GM13977 (cell line): ENCODE measurements at regions not wholly inside any gene's neighbourhood (a gene's known extent, or its start where the extent isn't known, plus 50 kb on each side); places are given as distances from the start of the nearest gene placed in this dataset.

ENCODE experiments used
- DNase-seq: peaks from one replicate; pipeline ENCODE4 v3.0.0; 2012; ENCODE audit warnings: low spot score
- in situ Hi-C: fragments of 300-500 bp; cut with MboI; formaldehyde crosslinking; loops from one replicate; pipeline ENCODE4 v1.12.0; 2022; ENCODE audit warnings: low sequenced_read_pairs, low pct_unique_long_range_greater_than_20kb, mixed read lengths, inconsistent platforms; ENCODE audit not compliant: unreplicated experiment
- TF ChIP-seq, protein P1 (sequence below): IDR thresholded peaks from 2 replicates; pipeline ENCODE4 v1.5.1; 2012; ENCODE audit warnings: mild to moderate bottlenecking, control low read depth; ENCODE audit not compliant: insufficient read depth; ENCODE audit errors: extremely low read depth, missing control alignments

DNA sequence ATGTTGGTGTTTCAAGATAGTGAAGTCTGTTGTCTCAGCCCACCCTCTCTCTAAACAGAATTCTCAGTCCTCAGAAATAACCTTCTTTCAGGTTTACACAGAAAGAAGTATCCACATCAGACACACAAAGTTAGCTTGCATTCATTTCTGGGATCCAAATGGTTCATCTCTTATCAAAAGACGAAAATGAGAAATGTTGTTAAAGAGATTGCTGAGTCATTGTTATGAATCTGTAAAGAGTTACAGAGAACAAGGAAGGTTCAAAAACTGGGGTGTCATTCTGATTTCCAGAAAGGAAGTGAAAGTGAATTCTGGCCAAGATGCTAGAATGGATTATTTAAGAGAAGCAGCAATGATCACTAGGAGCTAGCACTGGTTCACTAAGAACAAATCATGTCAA lies 90.5 kb upstream of the ATXN1 start:
- TF ChIP-seq, protein P1, sequence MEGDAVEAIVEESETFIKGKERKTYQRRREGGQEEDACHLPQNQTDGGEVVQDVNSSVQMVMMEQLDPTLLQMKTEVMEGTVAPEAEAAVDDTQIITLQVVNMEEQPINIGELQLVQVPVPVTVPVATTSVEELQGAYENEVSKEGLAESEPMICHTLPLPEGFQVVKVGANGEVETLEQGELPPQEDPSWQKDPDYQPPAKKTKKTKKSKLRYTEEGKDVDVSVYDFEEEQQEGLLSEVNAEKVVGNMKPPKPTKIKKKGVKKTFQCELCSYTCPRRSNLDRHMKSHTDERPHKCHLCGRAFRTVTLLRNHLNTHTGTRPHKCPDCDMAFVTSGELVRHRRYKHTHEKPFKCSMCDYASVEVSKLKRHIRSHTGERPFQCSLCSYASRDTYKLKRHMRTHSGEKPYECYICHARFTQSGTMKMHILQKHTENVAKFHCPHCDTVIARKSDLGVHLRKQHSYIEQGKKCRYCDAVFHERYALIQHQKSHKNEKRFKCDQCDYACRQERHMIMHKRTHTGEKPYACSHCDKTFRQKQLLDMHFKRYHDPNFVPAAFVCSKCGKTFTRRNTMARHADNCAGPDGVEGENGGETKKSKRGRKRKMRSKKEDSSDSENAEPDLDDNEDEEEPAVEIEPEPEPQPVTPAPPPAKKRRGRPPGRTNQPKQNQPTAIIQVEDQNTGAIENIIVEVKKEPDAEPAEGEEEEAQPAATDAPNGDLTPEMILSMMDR, result no peak
- in situ Hi-C loops, result no loop called here
- DNase-seq, result no peak

DNA sequence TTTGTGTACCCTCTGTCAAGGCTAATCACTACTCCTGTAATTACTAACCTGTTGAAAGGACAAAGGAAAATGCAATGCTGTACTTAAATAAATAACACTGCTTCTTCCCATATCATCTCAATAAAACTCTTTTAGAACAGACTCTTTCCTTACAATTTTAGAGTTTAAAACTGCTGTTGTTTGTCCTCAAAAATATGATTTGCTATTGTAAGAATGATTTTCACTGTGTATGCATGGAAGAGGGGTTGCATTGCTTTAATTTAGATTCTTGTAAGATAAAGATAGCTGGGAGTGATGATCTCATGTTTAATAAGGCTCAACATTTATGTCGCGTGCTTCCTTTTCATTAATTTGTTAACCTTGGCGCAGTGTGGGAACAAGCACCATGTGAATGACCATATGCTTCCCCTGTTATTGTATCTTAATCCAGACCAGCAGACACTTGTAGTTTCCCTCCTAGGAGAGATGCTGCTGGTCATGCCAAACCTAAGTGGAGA lies 89.8 kb upstream of the ATXN1 start:
- in situ Hi-C loops, result no loop called here
- TF ChIP-seq, protein P1, result no peak
- no peak for DNase-seq

DNA sequence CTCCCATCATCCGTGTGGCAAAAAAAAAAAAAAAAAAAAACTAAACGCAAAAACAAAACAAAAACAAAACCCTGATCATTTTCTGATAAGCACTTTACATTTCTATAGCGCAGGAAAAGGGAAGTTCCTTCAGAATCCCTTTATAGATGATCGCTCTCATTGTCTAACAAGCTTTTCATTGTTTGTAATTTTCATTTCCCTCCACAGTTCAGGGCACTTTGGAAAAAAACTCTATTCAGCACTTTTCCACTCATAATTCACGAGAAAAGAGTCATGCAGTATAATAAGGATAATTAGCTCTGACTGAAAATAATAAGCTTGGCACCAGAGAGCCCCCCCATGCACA lies 89.4 kb upstream of the ATXN1 start:
- TF ChIP-seq, protein P1, result no peak
- no peak for DNase-seq
- in situ Hi-C loops, result no loop called here

DNA sequence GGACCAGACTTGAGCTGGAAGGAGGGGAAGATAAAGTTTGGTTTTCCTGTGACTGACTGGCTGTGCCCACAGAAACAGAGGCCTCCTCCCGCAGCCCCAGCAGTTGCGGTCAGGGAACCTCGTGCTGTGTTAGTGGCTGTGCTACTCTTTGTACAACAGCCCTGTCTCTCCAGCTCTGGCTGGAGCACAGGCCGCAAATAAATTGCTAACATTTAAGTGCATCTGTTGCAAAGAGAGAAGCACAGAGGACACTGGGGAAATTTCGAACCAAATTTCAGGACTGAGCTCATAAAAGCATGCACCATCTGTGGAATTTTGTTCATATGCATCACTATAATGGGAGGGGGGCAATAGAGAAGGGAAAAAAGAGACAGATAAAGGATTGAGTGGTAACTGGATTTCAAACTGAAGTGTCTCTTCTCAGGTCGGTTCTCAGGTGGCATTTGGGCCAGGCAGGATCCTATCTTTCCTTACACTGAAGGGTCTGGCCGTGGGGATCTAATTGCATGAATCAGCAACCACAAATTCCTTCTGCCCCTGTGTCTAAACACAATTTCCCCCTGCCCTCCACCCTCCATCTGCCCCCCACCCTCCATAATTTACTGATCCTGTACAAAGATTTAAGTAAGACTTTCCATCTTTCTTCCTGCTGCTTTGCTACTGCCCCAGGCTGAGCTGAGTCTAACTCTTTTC lies 88.9 kb upstream of the ATXN1 start:
- TF ChIP-seq, protein P1, result no peak
- DNase-seq, result no peak
- in situ Hi-C loops, result no loop called here

DNA sequence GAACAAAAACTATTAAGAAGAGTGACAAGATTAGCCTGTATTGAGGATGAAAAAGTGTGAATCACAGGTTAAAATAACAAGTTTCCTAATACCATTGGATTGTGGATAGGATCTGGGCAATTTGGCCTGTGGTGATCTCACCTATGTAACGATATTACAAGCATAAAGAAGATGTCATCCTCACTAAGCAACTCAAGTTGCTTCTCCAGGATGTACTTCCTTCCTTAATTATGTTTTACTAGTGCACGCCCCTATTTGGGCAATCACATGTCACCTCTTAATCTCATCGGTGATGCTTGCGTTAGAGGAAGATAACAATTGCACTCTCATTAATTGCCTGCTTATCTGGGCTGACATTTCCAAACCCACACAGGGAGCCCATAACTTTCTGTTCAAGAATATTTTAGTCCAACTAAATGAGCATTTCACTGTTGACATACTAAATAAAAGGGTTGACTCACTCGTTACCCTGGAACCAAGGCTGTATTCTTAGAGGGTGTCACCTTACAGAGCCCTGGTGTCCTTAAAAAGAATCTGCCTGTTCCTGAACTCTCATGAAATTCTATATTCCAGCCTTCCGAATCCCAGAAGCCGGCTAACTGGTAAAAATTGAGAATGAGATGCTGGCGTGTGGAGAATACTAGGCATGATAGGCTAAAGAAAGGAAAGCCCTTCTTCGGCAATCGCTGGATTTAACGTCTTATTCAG lies 88.2 kb upstream of the ATXN1 start:
- TF ChIP-seq, protein P1, result no peak
- no peak for DNase-seq
- in situ Hi-C loops, result no loop called here

DNA sequence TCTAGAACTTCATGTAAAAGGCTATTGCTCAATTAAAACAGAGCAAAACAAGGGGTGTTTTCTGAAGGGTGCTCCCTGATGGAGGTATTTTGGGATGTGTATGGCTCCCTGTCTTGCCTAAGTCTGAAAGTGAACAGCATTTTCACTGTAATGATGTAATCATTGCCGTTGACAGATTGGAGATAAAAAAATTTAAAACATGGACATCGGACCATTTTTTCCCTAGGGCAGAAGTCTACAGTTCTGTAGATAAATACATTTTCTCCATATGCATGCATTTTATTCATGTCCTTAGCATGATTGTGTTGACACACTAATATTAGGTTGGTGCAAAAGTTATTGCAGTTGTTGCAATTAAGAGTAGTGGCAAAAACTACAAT lies 85.1 kb upstream of the ATXN1 start:
- no peak for DNase-seq
- in situ Hi-C loops, result no loop called here
- TF ChIP-seq, protein P1, result no peak
